HepG2 (cell line): ENCODE measurements at regions not wholly inside any gene's neighbourhood (a gene's known extent, or its start where the extent isn't known, plus 50 kb on each side); places are given as distances from the start of the nearest gene placed in this dataset.

Experiments used
- ATAC-seq: fragments of 200-7000 bp; cut with Tn5 transposase; 3 replicates; pipeline ENCODE4 v1.9.1; 2020; ENCODE audit warnings: mild to moderate bottlenecking, moderate library complexity
- BruUV-seq: library from RNA; stranded (reverse); fragments of 400-500 nt; replicated peaks from 2 replicates; lab custom pipeline; 2021; lab: Mats Ljungman, UMichigan
- CTCF ChIA-PET: fragments of 300-600 bp; formaldehyde crosslinking; extraction: SDS; loops from one replicate; lab custom pipeline; 2021; ENCODE audit warnings: low total read pairs, inconsistent platforms, low intra/inter-chr PET ratio; lab: Yijun Ruan, JAX
- POLR2A ChIA-PET: fragments of 350-600 bp; sonication (Branson Sonifier 250); formaldehyde crosslinking; loops from one replicate; lab custom pipeline; 2020; ENCODE audit warnings: antibody characterized with exemption, inconsistent platforms; lab: Yijun Ruan, JAX
- DNase-seq: peaks from one replicate; pipeline ENCODE4 v3.0.0-alpha.2; 2015; ENCODE audit warnings: low spot score
- FAIRE-seq: peaks from 3 replicates; lab custom pipeline; 2011; peaks lifted over from hg19 to GRCh38; lab: Jason Lieb, UNC
- H2AFZ ChIP-seq: one replicate; pipeline ENCODE4 v1.6.1; 2011; ENCODE audit warnings: low read length, inconsistent platforms
- H3K27ac ChIP-seq: fragments of 300-600 bp; 3 replicates; pipeline ENCODE4 v1.8.0; 2011; ENCODE audit warnings: mixed run types, mild to moderate bottlenecking, mixed read lengths, low read length, inconsistent platforms; ENCODE audit not compliant: insufficient read depth; ENCODE audit errors: extremely low read length
- H3K27me3 ChIP-seq, 2 experiments: fragments of 200-600 bp in 1 of 2; 2 replicates in 1 of 2; 3 replicates in 1 of 2; pipeline versions ENCODE4 v1.6.0 to v1.8.0; 2011; ENCODE audit warnings: low read length in 2 of 2, mild to moderate bottlenecking in 2 of 2, moderate library complexity in 2 of 2, inconsistent platforms in 1 of 2; ENCODE audit not compliant: insufficient read depth in 2 of 2, control insufficient read depth in 1 of 2
- H3K36me3 ChIP-seq, 2 experiments: fragments of 200-600 bp in 1 of 2; replicated peaks in 1 of 2; 2 replicates in 1 of 2; 3 replicates in 1 of 2; pipeline versions ENCODE4 v1.5.1 to v1.8.0; 2011; ENCODE audit warnings: low read length in 2 of 2, inconsistent platforms in 1 of 2; ENCODE audit not compliant: insufficient read depth in 2 of 2, control insufficient read depth in 1 of 2
- H3K4me1 ChIP-seq: 2 replicates; pipeline ENCODE4 v1.5.1; 2012; ENCODE audit warnings: low read length, inconsistent platforms; ENCODE audit not compliant: insufficient read depth
- H3K4me2 ChIP-seq: 2 replicates; pipeline ENCODE4 v1.6.0; 2011; ENCODE audit warnings: low read depth, low read length, inconsistent platforms
- H3K4me3 ChIP-seq, 3 experiments: fragments of 200-600 bp in 1 of 3; sonication (generic), shearing (Covaris generic) in 1 of 3; replicated peaks in 1 of 3; 2 replicates each; pipeline ENCODE4 v1.5.1; 2011 to 2016; ENCODE audit warnings: low read length in 3 of 3, inconsistent platforms in 2 of 3, low read depth in 2 of 3, mild to moderate bottlenecking in 2 of 3, control low read depth in 1 of 3, mixed read lengths in 1 of 3; ENCODE audit not compliant: insufficient read depth in 1 of 3
- H3K79me2 ChIP-seq: one replicate; pipeline ENCODE4 v1.6.1; 2011; ENCODE audit warnings: low read length, inconsistent platforms; ENCODE audit not compliant: insufficient read depth
- H3K9ac ChIP-seq: 2 replicates; pipeline ENCODE4 v1.6.0; 2011; ENCODE audit warnings: mild to moderate bottlenecking, low read depth, low read length, inconsistent platforms; ENCODE audit not compliant: insufficient read depth
- H3K9me3 ChIP-seq: 2 replicates; pipeline ENCODE4 v1.5.1; 2012; ENCODE audit warnings: mild to moderate bottlenecking, low read length
- H4K20me1 ChIP-seq: 2 replicates; pipeline ENCODE4 v1.6.0; 2011; ENCODE audit warnings: inconsistent platforms, mild to moderate bottlenecking, low read length, moderate library complexity; ENCODE audit not compliant: insufficient read depth
- CBFB ChIP-seq: sonication (generic); formaldehyde crosslinking; IDR thresholded peaks from 2 replicates; pipeline ENCODE4 v1.4.0; 2020; ENCODE audit warnings: missing genetic modification reagents
- FLYWCH1 ChIP-seq: sonication (generic); formaldehyde crosslinking; IDR thresholded peaks from 2 replicates; pipeline ENCODE4 v1.8.1; 2023; ENCODE audit warnings: mild to moderate bottlenecking, missing genetic modification reagents
- FOXO1 ChIP-seq: sonication (generic); formaldehyde crosslinking; IDR thresholded peaks from 2 replicates; pipeline ENCODE4 v1.4.0; 2020; ENCODE audit warnings: missing genetic modification reagents
- HMG20B ChIP-seq: conservative IDR thresholded peaks from 2 replicates; pipeline ENCODE4 v1.6.1; 2016; ENCODE audit warnings: missing genetic modification reagents, missing compliant biosample characterization
- HMGA1 ChIP-seq: sonication (generic); formaldehyde crosslinking; conservative IDR thresholded peaks from 2 replicates; pipeline ENCODE4 v1.4.0; 2020; ENCODE audit warnings: missing genetic modification reagents
- MAFG ChIP-seq: sonication (generic); formaldehyde crosslinking; IDR thresholded peaks from 2 replicates; pipeline ENCODE4 v1.5.1; 2020; ENCODE audit warnings: mild to moderate bottlenecking, missing genetic modification reagents
- NFE2 ChIP-seq: sonication (generic); formaldehyde crosslinking; IDR thresholded peaks from 2 replicates; pipeline ENCODE4 v1.4.0; 2020; ENCODE audit warnings: missing genetic modification reagents
- NKX3-1 ChIP-seq: sonication (generic); formaldehyde crosslinking; IDR thresholded peaks from 2 replicates; pipeline ENCODE4 v1.5.0; 2020; ENCODE audit warnings: missing genetic modification reagents
- ZBTB8A ChIP-seq: sonication (generic); formaldehyde crosslinking; IDR thresholded peaks from 2 replicates; pipeline ENCODE4 v1.4.0; 2020; ENCODE audit warnings: mild to moderate bottlenecking, low read depth, missing genetic modification reagents, borderline replicate concordance
- ZFY ChIP-seq: sonication (generic); formaldehyde crosslinking; IDR thresholded peaks from 2 replicates; pipeline ENCODE4 v1.4.0; 2020; ENCODE audit warnings: missing genetic modification reagents
- ZMYM4 ChIP-seq: sonication (generic); formaldehyde crosslinking; IDR thresholded peaks from 2 replicates; pipeline ENCODE4 v1.8.1; 2023; ENCODE audit warnings: mild to moderate bottlenecking, missing genetic modification reagents
- ZNF251 ChIP-seq: sonication (generic); formaldehyde crosslinking; IDR thresholded peaks from 2 replicates; pipeline ENCODE4 v1.9.0; 2021; ENCODE audit warnings: mild to moderate bottlenecking, missing genetic modification reagents
- ZNF260 ChIP-seq: sonication (generic); formaldehyde crosslinking; IDR thresholded peaks from 2 replicates; pipeline ENCODE4 v1.4.0; 2020; ENCODE audit warnings: missing genetic modification reagents, low read depth, mild to moderate bottlenecking, borderline replicate concordance
- ZNF570 ChIP-seq: sonication (generic); formaldehyde crosslinking; IDR thresholded peaks from 2 replicates; pipeline ENCODE4 v1.4.0; 2020; ENCODE audit warnings: mild to moderate bottlenecking, missing genetic modification reagents, borderline replicate concordance
- ZNF883 ChIP-seq: sonication (generic); formaldehyde crosslinking; IDR thresholded peaks from 2 replicates; pipeline ENCODE4 v1.5.1; 2020; ENCODE audit warnings: mild to moderate bottlenecking, missing genetic modification reagents; ENCODE audit errors: not compliant biosample characterization
- whole genome bisulfite sequencing: methylation state at CpG from one replicate; pipeline ENCODE4 v1.1.6; 2017; ENCODE audit warnings: low lambda C conversion rate; 5-methylcytosine and 5-hydroxymethylcytosine counted together
- in situ Hi-C: cut with HindIII; loops from 2 replicates; pipeline ENCODE4 v1.10.0; 2017; ENCODE audit warnings: low pct_unique_long_range_greater_than_20kb; ENCODE audit not compliant: extremely low pct_ligation_motif_present
- intact Hi-C: fragments of 100-400 bp; cut with micrococcal nuclease; formaldehyde crosslinking; loops from one replicate; pipeline ENCODE4 v1.10.0; 2022; ENCODE audit not compliant: unreplicated experiment
- TF ChIP-seq, protein P1 (sequence below): sonication (generic); formaldehyde crosslinking; IDR thresholded peaks from 2 replicates; pipeline ENCODE4 v1.5.1; 2020; ENCODE audit warnings: missing genetic modification reagents, mild to moderate bottlenecking, borderline replicate concordance
- TF ChIP-seq, protein P2 (sequence below): sonication (generic); formaldehyde crosslinking; IDR thresholded peaks from 2 replicates; pipeline ENCODE4 v1.5.0; 2020; ENCODE audit warnings: missing genetic modification reagents
- TF ChIP-seq, protein P3 (sequence below): IDR thresholded peaks from 2 replicates; pipeline ENCODE4 v1.6.1; 2016; ENCODE audit warnings: missing genetic modification reagents, missing compliant biosample characterization

DNA sequence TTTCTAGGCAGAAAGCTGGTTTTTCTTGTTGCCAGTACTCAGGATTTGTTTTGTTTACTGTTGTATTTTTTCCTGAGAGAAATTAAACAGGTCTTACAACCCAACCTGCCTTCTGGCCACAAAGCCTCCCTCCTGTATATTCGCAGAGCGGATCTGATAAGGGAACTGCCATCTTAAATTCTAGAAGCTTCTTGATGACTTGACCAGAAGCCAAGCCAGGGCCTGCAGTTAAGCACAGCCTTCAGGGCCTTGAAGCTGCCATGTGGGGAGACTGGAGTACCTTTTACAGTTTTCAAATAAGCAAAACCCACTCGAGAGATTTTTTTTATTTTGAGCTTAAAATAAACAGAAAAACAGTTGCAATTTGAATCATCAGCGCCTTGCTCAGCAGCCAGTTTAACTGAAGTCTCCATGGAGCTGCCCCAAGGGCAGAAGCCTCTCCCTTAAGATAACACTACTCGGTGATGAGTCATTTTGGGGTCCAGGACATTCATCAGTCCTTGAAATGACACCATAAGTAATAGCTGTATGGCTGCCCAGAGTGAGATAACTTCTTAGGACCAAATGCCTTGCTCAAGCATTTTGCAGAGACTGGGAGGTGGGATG, 51.5 kb upstream of the PHLPP1 start:
- BruUV-seq = no TSS peak
- POLR2A ChIA-PET = no interaction called here
- H2AFZ ChIP-seq = no peak overlapping the region

More for the DNA sequence above, 51.5 kb upstream of the PHLPP1 start:
- no peak for TF ChIP-seq NKX3-1
- TF ChIP-seq MAFG (CRISPR knock-in tag) = no peak
- no peak for TF ChIP-seq ZNF251
- TF ChIP-seq, protein P1, sequence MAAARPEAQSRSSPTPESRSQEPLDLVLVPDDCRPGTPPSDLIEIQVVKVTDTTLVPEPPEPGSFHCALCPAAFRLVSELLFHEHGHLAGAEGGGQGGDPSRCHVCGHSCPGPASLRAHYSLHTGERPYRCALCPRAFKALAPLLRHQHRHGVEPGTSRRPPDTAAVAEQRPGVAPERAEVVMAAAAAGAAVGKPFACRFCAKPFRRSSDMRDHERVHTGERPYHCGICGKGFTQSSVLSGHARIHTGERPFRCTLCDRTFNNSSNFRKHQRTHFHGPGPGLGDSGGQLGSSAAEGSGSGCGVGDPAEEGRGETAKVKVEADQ (CRISPR knock-in tag) = no peak
- TF ChIP-seq, protein P2, sequence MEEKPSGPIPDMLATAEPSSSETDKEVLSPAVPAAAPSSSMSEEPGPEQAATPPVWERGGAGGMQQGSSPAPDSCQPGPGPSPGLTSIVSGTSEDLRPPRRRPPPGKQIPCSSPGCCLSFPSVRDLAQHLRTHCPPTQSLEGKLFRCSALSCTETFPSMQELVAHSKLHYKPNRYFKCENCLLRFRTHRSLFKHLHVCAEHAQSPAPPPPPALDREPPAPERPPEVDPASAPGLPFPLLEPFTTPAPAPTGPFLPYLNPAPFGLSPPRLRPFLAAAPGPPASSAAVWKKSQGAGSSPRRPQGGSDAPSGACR (CRISPR knock-in tag) = no peak
- TF ChIP-seq NFE2 (CRISPR knock-in tag) = no peak
- TF ChIP-seq HMGA1 (CRISPR knock-in tag) = no peak
- no peak for TF ChIP-seq ZBTB8A (CRISPR knock-in tag)
- TF ChIP-seq CBFB = no peak
- no peak for TF ChIP-seq ZMYM4 (CRISPR knock-in tag)
- TF ChIP-seq, protein P3, sequence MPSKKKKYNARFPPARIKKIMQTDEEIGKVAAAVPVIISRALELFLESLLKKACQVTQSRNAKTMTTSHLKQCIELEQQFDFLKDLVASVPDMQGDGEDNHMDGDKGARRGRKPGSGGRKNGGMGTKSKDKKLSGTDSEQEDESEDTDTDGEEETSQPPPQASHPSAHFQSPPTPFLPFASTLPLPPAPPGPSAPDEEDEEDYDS = no peak
- TF ChIP-seq ZNF570 (CRISPR knock-in tag) = no peak
- TF ChIP-seq ZNF883 (CRISPR knock-in tag) = no peak
- TF ChIP-seq HMG20B (CRISPR knock-in tag) = no peak
- TF ChIP-seq FLYWCH1 = no peak
- TF ChIP-seq ZFY (CRISPR knock-in tag) = no peak
- no peak for TF ChIP-seq ZNF260 (CRISPR knock-in tag)
- no peak for TF ChIP-seq FOXO1 (CRISPR knock-in tag)
- CTCF ChIA-PET = no interaction called here
- ATAC-seq (no peak), FAIRE-seq (no peak), DNase-seq (no peak)
- Histone ChIP-seq H3K9me3 (no peaks in the 10 kb centered on the region), H3K9ac (no peak overlapping the region), H3K79me2 (no peaks in the 10 kb centered on the region), H4K20me1 (no peaks in the 10 kb centered on the region), H3K4me2 (no peak overlapping the region), H3K4me3 (no peak overlapping the region), H3K27me3 (no peaks in the 10 kb centered on the region), H3K4me1 (peaks cover 20% of the 10 kb centered on the region), H3K27ac (no peak overlapping the region), H3K36me3 (no peaks in the 10 kb centered on the region)
- WGBS = 62% methylated on average over 5 of the region's 5 CpGs
- intact Hi-C loops (no loop called here), in situ Hi-C loops (no loop called here)
